K562 (cell line): ENCODE measurements at regions not wholly inside any gene's neighbourhood (a gene's known extent, or its start where the extent isn't known, plus 50 kb on each side); places are given as distances from the start of the nearest gene placed in this dataset.

ENCODE experiments used
- ATAC-seq: fragments of 200-7000 bp; cut with Tn5 transposase; 3 replicates; pipeline ENCODE4 v1.9.1; 2020; ENCODE audit warnings: moderate library complexity
- BruUV-seq: library from RNA; stranded (reverse); fragments of 400-500 nt; replicated peaks from 2 replicates; lab custom pipeline; 2021; lab: Mats Ljungman, UMichigan
- CTCF ChIA-PET: fragments of 300-600 bp; formaldehyde crosslinking; extraction: SDS; loops from one replicate; lab custom pipeline; 2021; ENCODE audit warnings: low intra/inter-chr PET ratio; lab: Yijun Ruan, JAX
- POLR2A ChIA-PET: fragments of 300-600, 350-650 bp; sonication (Branson Sonifier 250); formaldehyde crosslinking; extraction: SDS; loops from one replicate; lab custom pipeline; 2021; ENCODE audit warnings: antibody characterized with exemption, inconsistent platforms; lab: Yijun Ruan, JAX
- DNase-seq, 4 experiments: peaks; one replicate each; pipeline versions ENCODE4 v3.0.0 to v3.0.0-alpha.2; 2011 to 2018; ENCODE audit warnings: low spot score in 3 of 4, mixed read lengths in 3 of 4; ENCODE audit errors: extremely low read depth in 1 of 4
- FAIRE-seq: peaks from 2 replicates; lab custom pipeline; 2011; peaks lifted over from hg19 to GRCh38; lab: Jason Lieb, UNC
- H2AFZ ChIP-seq: 2 replicates; pipeline ENCODE4 v1.6.0; 2011; ENCODE audit warnings: low read depth, low read length, control low read depth, inconsistent platforms
- H3K27ac ChIP-seq: fragments of 200-600 bp; 3 replicates; pipeline ENCODE4 v1.8.0; 2011; ENCODE audit warnings: low read depth, mild to moderate bottlenecking, control low read depth, inconsistent platforms, low read length, moderate library complexity, mixed read lengths; ENCODE audit errors: extremely low read depth
- H3K27me3 ChIP-seq, 2 experiments: fragments of 300-600 bp in 1 of 2; 2 replicates in 1 of 2; 3 replicates in 1 of 2; pipeline versions ENCODE4 v1.6.0 to v1.8.0; 2011; ENCODE audit warnings: inconsistent platforms in 2 of 2, low read length in 2 of 2, mild to moderate bottlenecking in 1 of 2, mixed read lengths in 1 of 2, moderate library complexity in 1 of 2; ENCODE audit not compliant: control insufficient read depth in 2 of 2, insufficient read depth in 2 of 2
- H3K36me3 ChIP-seq: fragments of 300-600 bp; 3 replicates; pipeline ENCODE4 v1.8.0; 2011; ENCODE audit warnings: mild to moderate bottlenecking, low read length, inconsistent platforms; ENCODE audit not compliant: control insufficient read depth, insufficient read depth
- H3K4me1 ChIP-seq, 2 experiments: fragments of 200-600 bp in 1 of 2; replicated peaks in 1 of 2; 2 replicates in 1 of 2; 3 replicates in 1 of 2; pipeline versions ENCODE4 v1.5.1 to v1.8.0; 2011; ENCODE audit warnings: inconsistent platforms in 2 of 2, low read length in 2 of 2, mild to moderate bottlenecking in 1 of 2, mixed read lengths in 1 of 2, moderate library complexity in 1 of 2; ENCODE audit not compliant: control insufficient read depth in 2 of 2, insufficient read depth in 2 of 2
- H3K4me2 ChIP-seq: 2 replicates; pipeline ENCODE4 v1.6.1; 2011; ENCODE audit warnings: low read length, control low read depth, inconsistent platforms, mixed read lengths; ENCODE audit not compliant: insufficient read depth
- H3K4me3 ChIP-seq: fragments of 200-600 bp; sonication (generic), shearing (Covaris generic); 2 replicates; pipeline ENCODE4 v1.5.1; 2016; ENCODE audit warnings: control low read depth, inconsistent platforms
- H3K79me2 ChIP-seq: fragments of 200-600 bp; 3 replicates; pipeline ENCODE4 v1.8.0; 2011; ENCODE audit warnings: low read length, inconsistent platforms; ENCODE audit not compliant: control insufficient read depth, insufficient read depth
- H3K9ac ChIP-seq, 2 experiments: 2 replicates each; pipeline versions ENCODE4 v1.6.0 to v1.6.1; 2011; ENCODE audit warnings: low read depth in 2 of 2, low read length in 2 of 2, control low read depth in 1 of 2, inconsistent platforms in 1 of 2, mild to moderate bottlenecking in 1 of 2, mixed read lengths in 1 of 2; ENCODE audit not compliant: insufficient read depth in 1 of 2
- H3K9me1 ChIP-seq: one replicate; pipeline ENCODE4 v1.6.0; 2011; ENCODE audit warnings: inconsistent platforms, mild to moderate bottlenecking, low read length, moderate library complexity; ENCODE audit not compliant: control insufficient read depth, insufficient read depth
- H3K9me3 ChIP-seq: replicated peaks from 2 replicates; pipeline ENCODE4 v1.5.1; 2011; ENCODE audit warnings: low read depth, low read length, inconsistent platforms; ENCODE audit not compliant: control insufficient read depth, insufficient read depth
- H4K20me1 ChIP-seq: replicated peaks from 2 replicates; pipeline ENCODE4 v1.6.1; 2011; ENCODE audit warnings: low read length, inconsistent platforms, mixed read lengths; ENCODE audit not compliant: control insufficient read depth, insufficient read depth
- BCOR ChIP-seq: fragments of 450-650 bp; IDR thresholded peaks from 2 replicates; pipeline ENCODE4 v1.6.1; 2016
- FOXA3 ChIP-seq, 2 experiments: fragments of 450-650 bp in 1 of 2; sonication (generic) in 1 of 2; formaldehyde crosslinking; IDR thresholded peaks in 1 of 2; conservative IDR thresholded peaks in 1 of 2; 2 replicates each; pipeline versions ENCODE4 v1.4.0 to v1.8.0; 2020 to 2022; ENCODE audit warnings: mild to moderate bottlenecking in 2 of 2, missing genetic modification reagents in 1 of 2
- FOXK1 ChIP-seq: sonication (generic); formaldehyde crosslinking; IDR thresholded peaks from 2 replicates; pipeline ENCODE4 v1.8.0; 2022; ENCODE audit warnings: missing genetic modification reagents, mild to moderate bottlenecking, borderline replicate concordance
- HES1 ChIP-seq: fragments of 450-650 bp; IDR thresholded peaks from 2 replicates; pipeline ENCODE4 v1.6.1; 2016; ENCODE audit warnings: low read depth, mild to moderate bottlenecking, moderate library complexity
- MCM3 ChIP-seq: fragments of 450-650 bp; IDR thresholded peaks from 2 replicates; pipeline ENCODE4 v1.6.1; 2016
- MTA1 ChIP-seq: fragments of 450-650 bp; IDR thresholded peaks from 2 replicates; pipeline ENCODE4 v1.6.1; 2017; ENCODE audit warnings: borderline replicate concordance
- NFIX ChIP-seq: fragments of 250-450 bp; sonication (Bioruptor Pico); IDR thresholded peaks from 2 replicates; pipeline ENCODE4 v1.4.0; 2020; ENCODE audit warnings: low read depth, mild to moderate bottlenecking, moderate library complexity
- ZNF79 ChIP-seq: fragments of 250-450 bp; sonication (Bioruptor Pico); IDR thresholded peaks from 2 replicates; pipeline ENCODE4 v1.4.0; 2020; ENCODE audit warnings: low read depth, mild to moderate bottlenecking, moderate library complexity
- WGBS: fragments of 100-300 bp; shearing (Covaris generic); methylation state at CpG from one replicate; pipeline ENCODE4 v1.1.6; 2016; ENCODE audit warnings: low coverage, mixed read lengths; ENCODE audit not compliant: insufficient coverage; ENCODE audit errors: missing lambda C conversion rate; 5-methylcytosine and 5-hydroxymethylcytosine counted together
- in situ Hi-C: fragments of 300-500 bp; cut with MboI; formaldehyde crosslinking; loops from 4 replicates; pipeline ENCODE4 v1.15.0; 2018; ENCODE audit warnings: inconsistent platforms, mixed read lengths
- intact Hi-C: fragments of 100-400 bp; cut with micrococcal nuclease; formaldehyde crosslinking; loops from 2 replicates; pipeline ENCODE4 v1.14.2; 2022
- TF ChIP-seq, protein P1 (sequence below), 3 experiments: fragments of 200-800 bp in 1 of 3; sonication (Bioruptor generic) in 1 of 3; sonication (generic) in 1 of 3; formaldehyde crosslinking in 1 of 3; IDR thresholded peaks; 2 replicates each; pipeline versions ENCODE4 v1.6.1 to v1.8.0; 2016 to 2022; ENCODE audit warnings: mild to moderate bottlenecking in 2 of 3, missing compliant biosample characterization in 2 of 3, missing genetic modification characterization in 2 of 3, missing genetic modification reagents in 1 of 3
- TF ChIP-seq, protein P2 (sequence below): sonication (generic); formaldehyde crosslinking; IDR thresholded peaks from 2 replicates; pipeline ENCODE4 v1.8.1; 2023; ENCODE audit warnings: mild to moderate bottlenecking, missing genetic modification reagents
- TF ChIP-seq, protein P3 (sequence below): fragments of 200-800 bp; sonication (Bioruptor generic); IDR thresholded peaks from 2 replicates; pipeline ENCODE4 v1.6.1; 2017; ENCODE audit warnings: missing genetic modification characterization, missing compliant biosample characterization

- TF ChIP-seq, protein P1, sequence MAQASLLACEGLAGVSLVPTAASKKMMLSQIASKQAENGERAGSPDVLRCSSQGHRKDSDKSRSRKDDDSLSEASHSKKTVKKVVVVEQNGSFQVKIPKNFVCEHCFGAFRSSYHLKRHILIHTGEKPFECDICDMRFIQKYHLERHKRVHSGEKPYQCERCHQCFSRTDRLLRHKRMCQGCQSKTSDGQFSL (CRISPR knock-in tag; IDR thresholded peaks at IDR 0.05), result no peak
- TF ChIP-seq, protein P1 (tag; IDR thresholded peaks at IDR 0.05), result no peak
- TF ChIP-seq FOXK1 (no peak), ZNF79 (CRISPR knock-in tag) (no peak)
Observed at GRCh38 chr6:28732052-28732451, 191.7 kb downstream of the TRIM27 start (continued).

GRCh38 chr6:28734443-28734959 lies 189.3 kb downstream of the TRIM27 start:
- no peak for FAIRE-seq
- H3K27me3 ChIP-seq, result no peaks in the 10 kb centered on the region
- TF ChIP-seq, protein P1 (CRISPR knock-in tag; IDR thresholded peaks at IDR 0.05), result no peak
- TF ChIP-seq, protein P1 (tag; IDR thresholded peaks at IDR 0.05), result peak in 1 of 2 experiments; percentile 9; a peak in 1 of 4 replicates
- TF ChIP-seq, protein P2, sequence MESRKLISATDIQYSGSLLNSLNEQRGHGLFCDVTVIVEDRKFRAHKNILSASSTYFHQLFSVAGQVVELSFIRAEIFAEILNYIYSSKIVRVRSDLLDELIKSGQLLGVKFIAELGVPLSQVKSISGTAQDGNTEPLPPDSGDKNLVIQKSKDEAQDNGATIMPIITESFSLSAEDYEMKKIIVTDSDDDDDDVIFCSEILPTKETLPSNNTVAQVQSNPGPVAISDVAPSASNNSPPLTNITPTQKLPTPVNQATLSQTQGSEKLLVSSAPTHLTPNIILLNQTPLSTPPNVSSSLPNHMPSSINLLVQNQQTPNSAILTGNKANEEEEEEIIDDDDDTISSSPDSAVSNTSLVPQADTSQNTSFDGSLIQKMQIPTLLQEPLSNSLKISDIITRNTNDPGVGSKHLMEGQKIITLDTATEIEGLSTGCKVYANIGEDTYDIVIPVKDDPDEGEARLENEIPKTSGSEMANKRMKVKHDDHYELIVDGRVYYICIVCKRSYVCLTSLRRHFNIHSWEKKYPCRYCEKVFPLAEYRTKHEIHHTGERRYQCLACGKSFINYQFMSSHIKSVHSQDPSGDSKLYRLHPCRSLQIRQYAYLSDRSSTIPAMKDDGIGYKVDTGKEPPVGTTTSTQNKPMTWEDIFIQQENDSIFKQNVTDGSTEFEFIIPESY, result 0 out of 2 replicates have a peak, but pooled peaks have one; percentile 10
- no peak for TF ChIP-seq MTA1
- no peak for TF ChIP-seq BCOR
- TF ChIP-seq, protein P3, sequence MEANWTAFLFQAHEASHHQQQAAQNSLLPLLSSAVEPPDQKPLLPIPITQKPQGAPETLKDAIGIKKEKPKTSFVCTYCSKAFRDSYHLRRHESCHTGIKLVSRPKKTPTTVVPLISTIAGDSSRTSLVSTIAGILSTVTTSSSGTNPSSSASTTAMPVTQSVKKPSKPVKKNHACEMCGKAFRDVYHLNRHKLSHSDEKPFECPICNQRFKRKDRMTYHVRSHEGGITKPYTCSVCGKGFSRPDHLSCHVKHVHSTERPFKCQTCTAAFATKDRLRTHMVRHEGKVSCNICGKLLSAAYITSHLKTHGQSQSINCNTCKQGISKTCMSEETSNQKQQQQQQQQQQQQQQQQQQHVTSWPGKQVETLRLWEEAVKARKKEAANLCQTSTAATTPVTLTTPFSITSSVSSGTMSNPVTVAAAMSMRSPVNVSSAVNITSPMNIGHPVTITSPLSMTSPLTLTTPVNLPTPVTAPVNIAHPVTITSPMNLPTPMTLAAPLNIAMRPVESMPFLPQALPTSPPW, result 0 out of 2 replicates have a peak, but pooled peaks have one; percentile 1
- TF ChIP-seq FOXA3 (CRISPR knock-in tag; conservative IDR thresholded peaks at IDR 0.05 in 1 of 2, IDR thresholded peaks at IDR 0.05 in 1 of 2), result no peak
- TF ChIP-seq NFIX (CRISPR knock-in tag), result 0 out of 2 replicates have a peak, but pooled peaks have one; percentile 28
- no peak for TF ChIP-seq MCM3
- 0 out of 2 replicates have a peak, but pooled peaks have one; percentile 15 for TF ChIP-seq HES1

More at GRCh38 chr6:28734443-28734959, 189.3 kb downstream of the TRIM27 start:
- H3K9me1 ChIP-seq, result no peaks in the 10 kb centered on the region
- no peaks in the 10 kb centered on the region for H4K20me1 ChIP-seq
- DNase-seq (peak in 1 of 4 experiments; percentile 13), ATAC-seq (no peak)
- intact Hi-C loops, result no loop called here
- no peak overlapping the region; the same call in 1 of the 2 replicates for H3K4me2 ChIP-seq
- H2AFZ ChIP-seq, result no peak overlapping the region
- ChIA-PET POLR2A (interaction anchor here (1.0 to 1.2 kb wide), 6 partner anchors 13 to 162 kb away, joined by 3 to 4 read pairs (median 4); no protein-coding TSS in a partner anchor), CTCF (no interaction called here)
- no peaks in the 10 kb centered on the region for H3K79me2 ChIP-seq
- no peaks in the 10 kb centered on the region for H3K36me3 ChIP-seq
- in situ Hi-C loops, result no loop called here
- no peak overlapping the region for H3K27ac ChIP-seq
- WGBS, result 81% methylated on average over 10 of the region's 15 CpGs
- peak overlapping the region; percentile 65 for H3K4me3 ChIP-seq
- peak overlapping the region in 1 of 2 experiments; percentile 0; a peak in 1 of 4 replicates for H3K9ac ChIP-seq
- H3K9me3 ChIP-seq, result no peaks in the 10 kb centered on the region
- peaks cover 0 to 17% of the 10 kb centered on the region in 2 experiments; a peak in 3 of 5 replicates for H3K4me1 ChIP-seq
- no TSS peak for BruUV-seq
